BE2C (cell line): ENCODE measurements at regions not wholly inside any gene's neighbourhood (a gene's known extent, or its start where the extent isn't known, plus 50 kb on each side); places are given as distances from the start of the nearest gene placed in this dataset.

Source experiments
- DNase-seq: peaks from one replicate; pipeline ENCODE4 v3.0.0-alpha.2; 2020
- H3K27me3 ChIP-seq: fragments of 250-450 bp; sonication (Bioruptor Pico); 2 replicates; pipeline ENCODE4 v1.5.1; 2020; ENCODE audit warnings: mild to moderate bottlenecking
- H3K36me3 ChIP-seq: fragments of 250-450 bp; sonication (Bioruptor Pico); 2 replicates; pipeline ENCODE4 v1.5.1; 2020; ENCODE audit warnings: mild to moderate bottlenecking
- H3K4me1 ChIP-seq: fragments of 250-450 bp; sonication (Bioruptor Pico); 2 replicates; pipeline ENCODE4 v1.5.1; 2020
- H3K4me3 ChIP-seq: 2 replicates; pipeline ENCODE4 v1.5.1; 2011; ENCODE audit warnings: low read depth, low read length
- H3K9me3 ChIP-seq: fragments of 250-450 bp; sonication (Bioruptor Pico); 2 replicates; pipeline ENCODE4 v1.5.1; 2020
- CTCF ChIP-seq: IDR thresholded peaks from 2 replicates; pipeline ENCODE4 v1.5.1; 2012; ENCODE audit warnings: mild to moderate bottlenecking, low read depth, low read length

GRCh38 chrX:39253551-39253950, 452.3 kb downstream of the MID1IP1 start:
- Histone ChIP-seq H3K4me3 (no peak overlapping the region), H3K27me3 (no peaks in the 10 kb centered on the region), H3K4me1 (no peaks in the 10 kb centered on the region), H3K9me3 (no peaks in the 10 kb centered on the region), H3K36me3 (no peaks in the 10 kb centered on the region)
- no peak for TF ChIP-seq CTCF
- DNase-seq: no peak

- TF ChIP-seq CTCF: no peak
- Histone ChIP-seq H3K4me1 (no peaks in the 10 kb centered on the region), H3K36me3 (no peaks in the 10 kb centered on the region), H3K4me3 (no peak overlapping the region), H3K9me3 (no peaks in the 10 kb centered on the region), H3K27me3 (no peaks in the 10 kb centered on the region)
- DNase-seq: no peak
These were observed 457.1 kb downstream of the MID1IP1 start for GRCh38 chrX:39258331-39258730.

GRCh38 chrX:39260965-39261364, 459.7 kb downstream of the MID1IP1 start:
- Histone ChIP-seq H3K9me3 (no peaks in the 10 kb centered on the region), H3K4me1 (no peaks in the 10 kb centered on the region), H3K36me3 (no peaks in the 10 kb centered on the region), H3K4me3 (no peak overlapping the region), H3K27me3 (no peaks in the 10 kb centered on the region)
- no peak for TF ChIP-seq CTCF
- no peak for DNase-seq

GRCh38 chrX:39261446-39262147, 460.3 kb downstream of the MID1IP1 start:
- Histone ChIP-seq H3K36me3 (no peaks in the 10 kb centered on the region), H3K27me3 (no peaks in the 10 kb centered on the region), H3K4me3 (no peak overlapping the region), H3K9me3 (no peaks in the 10 kb centered on the region), H3K4me1 (no peaks in the 10 kb centered on the region)
- peak; percentile 23 for DNase-seq
- peak; percentile 74 for TF ChIP-seq CTCF

- Histone ChIP-seq H3K4me1 (no peaks in the 10 kb centered on the region), H3K36me3 (no peaks in the 10 kb centered on the region), H3K27me3 (no peaks in the 10 kb centered on the region), H3K9me3 (no peaks in the 10 kb centered on the region), H3K4me3 (no peak overlapping the region)
- no peak for TF ChIP-seq CTCF
- DNase-seq: no peak
These were observed 461.4 kb downstream of the MID1IP1 start for GRCh38 chrX:39262641-39263040.

- Histone ChIP-seq H3K9me3 (no peaks in the 10 kb centered on the region), H3K27me3 (no peaks in the 10 kb centered on the region), H3K4me1 (no peaks in the 10 kb centered on the region), H3K36me3 (no peaks in the 10 kb centered on the region), H3K4me3 (no peak overlapping the region)
- no peak for DNase-seq
- no peak for TF ChIP-seq CTCF
These were observed 462.8 kb downstream of the MID1IP1 start for GRCh38 chrX:39264023-39264422.
